A549 (cell line): ENCODE measurements at regions not wholly inside any gene's neighbourhood (a gene's known extent, or its start where the extent isn't known, plus 50 kb on each side); places are given as distances from the start of the nearest gene placed in this dataset.

ENCODE experiments used
- EP300 ChIP-seq, 2 experiments: fragments of >200 bp; sonication (Bioruptor Twin); formaldehyde crosslinking; IDR thresholded peaks; 2 replicates in 1 of 2; 3 replicates in 1 of 2; pipeline ENCODE4 v1.6.1; 2016 to 2017
- GATA3 ChIP-seq: IDR thresholded peaks from 2 replicates; pipeline ENCODE4 v1.6.1; 2012; ENCODE audit warnings: borderline replicate concordance
- HOXB13 ChIP-seq: fragments of 250-450 bp; sonication (Bioruptor Pico); IDR thresholded peaks from 2 replicates; pipeline ENCODE4 v1.5.0; 2020; ENCODE audit warnings: low read depth, mild to moderate bottlenecking, moderate library complexity
- JUN ChIP-seq, 2 experiments: fragments of >200 bp; sonication (Bioruptor Twin); formaldehyde crosslinking; IDR thresholded peaks; 2 replicates in 1 of 2; 3 replicates in 1 of 2; pipeline ENCODE4 v1.6.1; 2016 to 2017
- PHF8 ChIP-seq: fragments of 200-600 bp; sonication (generic); IDR thresholded peaks from 2 replicates; pipeline ENCODE4 v1.6.1; 2016; ENCODE audit warnings: low read depth, mild to moderate bottlenecking, antibody characterized with exemption, moderate library complexity, borderline replicate concordance
- POLR2A ChIP-seq: IDR thresholded peaks from 2 replicates; pipeline ENCODE4 v1.6.1; 2012; ENCODE audit warnings: mild to moderate bottlenecking, low read length
- POLR2AphosphoS2 ChIP-seq: conservative IDR thresholded peaks from 2 replicates; pipeline ENCODE4 v1.6.1; 2012; ENCODE audit warnings: low read length, improper control_type of control experiment, inconsistent platforms
- RAD21 ChIP-seq, 2 experiments: fragments of >200 bp in 1 of 2; sonication (Bioruptor Twin) in 1 of 2; formaldehyde crosslinking in 1 of 2; IDR thresholded peaks in 1 of 2; conservative IDR thresholded peaks in 1 of 2; 2 replicates in 1 of 2; 3 replicates in 1 of 2; pipeline ENCODE4 v1.6.1; 2012 to 2018; ENCODE audit warnings: inconsistent platforms in 1 of 2
- RARB ChIP-seq: fragments of 250-450 bp; sonication (Bioruptor Pico); IDR thresholded peaks from 2 replicates; pipeline ENCODE4 v1.8.0; 2021; ENCODE audit warnings: mild to moderate bottlenecking, moderate library complexity
- TF ChIP-seq, protein P1 (sequence below): fragments of >200 bp; sonication (Bioruptor Twin); formaldehyde crosslinking; IDR thresholded peaks from 3 replicates; pipeline ENCODE4 v1.5.1; 2016
- TF ChIP-seq, protein P2 (sequence below): IDR thresholded peaks from 2 replicates; pipeline ENCODE4 v1.6.1; 2012
- TF ChIP-seq, protein P3 (sequence below): fragments of 200-600 bp; sonication (generic); IDR thresholded peaks from 2 replicates; pipeline ENCODE4 v1.6.1; 2016; ENCODE audit warnings: antibody characterized with exemption, mild to moderate bottlenecking, moderate library complexity

DNA sequence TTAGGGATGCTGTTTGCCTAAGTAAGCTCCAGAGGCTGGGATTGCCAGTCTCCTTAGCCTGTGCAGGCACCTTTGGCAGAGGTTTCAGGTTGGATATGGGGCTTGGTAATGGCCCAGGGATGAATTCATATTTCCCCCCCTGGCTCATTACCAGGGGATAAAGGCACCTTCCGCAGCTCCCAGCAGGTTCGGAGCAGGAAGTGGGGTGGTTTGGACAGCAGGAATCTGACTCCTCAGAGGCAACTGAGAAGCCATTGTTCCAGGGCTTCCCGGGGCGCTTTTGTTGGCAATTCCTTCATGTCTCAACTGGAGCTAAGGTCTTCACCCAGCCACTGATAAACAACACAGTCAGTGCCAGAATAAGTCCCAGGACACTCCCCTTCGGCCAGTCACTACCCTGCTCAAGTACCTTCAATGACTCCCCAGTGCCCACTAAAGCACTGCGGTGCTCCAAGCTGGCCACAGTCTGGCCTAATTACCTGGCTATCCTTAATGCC lies 85.3 kb upstream of the SLC6A6 start:
- TF ChIP-seq RAD21 (conservative IDR thresholded peaks at IDR 0.05 in 1 of 2, IDR thresholded peaks at IDR 0.05 in 1 of 2) = no peak
- TF ChIP-seq, protein P1, sequence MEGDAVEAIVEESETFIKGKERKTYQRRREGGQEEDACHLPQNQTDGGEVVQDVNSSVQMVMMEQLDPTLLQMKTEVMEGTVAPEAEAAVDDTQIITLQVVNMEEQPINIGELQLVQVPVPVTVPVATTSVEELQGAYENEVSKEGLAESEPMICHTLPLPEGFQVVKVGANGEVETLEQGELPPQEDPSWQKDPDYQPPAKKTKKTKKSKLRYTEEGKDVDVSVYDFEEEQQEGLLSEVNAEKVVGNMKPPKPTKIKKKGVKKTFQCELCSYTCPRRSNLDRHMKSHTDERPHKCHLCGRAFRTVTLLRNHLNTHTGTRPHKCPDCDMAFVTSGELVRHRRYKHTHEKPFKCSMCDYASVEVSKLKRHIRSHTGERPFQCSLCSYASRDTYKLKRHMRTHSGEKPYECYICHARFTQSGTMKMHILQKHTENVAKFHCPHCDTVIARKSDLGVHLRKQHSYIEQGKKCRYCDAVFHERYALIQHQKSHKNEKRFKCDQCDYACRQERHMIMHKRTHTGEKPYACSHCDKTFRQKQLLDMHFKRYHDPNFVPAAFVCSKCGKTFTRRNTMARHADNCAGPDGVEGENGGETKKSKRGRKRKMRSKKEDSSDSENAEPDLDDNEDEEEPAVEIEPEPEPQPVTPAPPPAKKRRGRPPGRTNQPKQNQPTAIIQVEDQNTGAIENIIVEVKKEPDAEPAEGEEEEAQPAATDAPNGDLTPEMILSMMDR = no peak
- TF ChIP-seq HOXB13 = no peak
- TF ChIP-seq PHF8 = no peak
- TF ChIP-seq, protein P2, sequence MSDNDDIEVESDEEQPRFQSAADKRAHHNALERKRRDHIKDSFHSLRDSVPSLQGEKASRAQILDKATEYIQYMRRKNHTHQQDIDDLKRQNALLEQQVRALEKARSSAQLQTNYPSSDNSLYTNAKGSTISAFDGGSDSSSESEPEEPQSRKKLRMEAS = no peak
- TF ChIP-seq, protein P3, sequence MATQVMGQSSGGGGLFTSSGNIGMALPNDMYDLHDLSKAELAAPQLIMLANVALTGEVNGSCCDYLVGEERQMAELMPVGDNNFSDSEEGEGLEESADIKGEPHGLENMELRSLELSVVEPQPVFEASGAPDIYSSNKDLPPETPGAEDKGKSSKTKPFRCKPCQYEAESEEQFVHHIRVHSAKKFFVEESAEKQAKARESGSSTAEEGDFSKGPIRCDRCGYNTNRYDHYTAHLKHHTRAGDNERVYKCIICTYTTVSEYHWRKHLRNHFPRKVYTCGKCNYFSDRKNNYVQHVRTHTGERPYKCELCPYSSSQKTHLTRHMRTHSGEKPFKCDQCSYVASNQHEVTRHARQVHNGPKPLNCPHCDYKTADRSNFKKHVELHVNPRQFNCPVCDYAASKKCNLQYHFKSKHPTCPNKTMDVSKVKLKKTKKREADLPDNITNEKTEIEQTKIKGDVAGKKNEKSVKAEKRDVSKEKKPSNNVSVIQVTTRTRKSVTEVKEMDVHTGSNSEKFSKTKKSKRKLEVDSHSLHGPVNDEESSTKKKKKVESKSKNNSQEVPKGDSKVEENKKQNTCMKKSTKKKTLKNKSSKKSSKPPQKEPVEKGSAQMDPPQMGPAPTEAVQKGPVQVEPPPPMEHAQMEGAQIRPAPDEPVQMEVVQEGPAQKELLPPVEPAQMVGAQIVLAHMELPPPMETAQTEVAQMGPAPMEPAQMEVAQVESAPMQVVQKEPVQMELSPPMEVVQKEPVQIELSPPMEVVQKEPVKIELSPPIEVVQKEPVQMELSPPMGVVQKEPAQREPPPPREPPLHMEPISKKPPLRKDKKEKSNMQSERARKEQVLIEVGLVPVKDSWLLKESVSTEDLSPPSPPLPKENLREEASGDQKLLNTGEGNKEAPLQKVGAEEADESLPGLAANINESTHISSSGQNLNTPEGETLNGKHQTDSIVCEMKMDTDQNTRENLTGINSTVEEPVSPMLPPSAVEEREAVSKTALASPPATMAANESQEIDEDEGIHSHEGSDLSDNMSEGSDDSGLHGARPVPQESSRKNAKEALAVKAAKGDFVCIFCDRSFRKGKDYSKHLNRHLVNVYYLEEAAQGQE = no peak
- TF ChIP-seq EP300 (IDR thresholded peaks at IDR 0.05) = no peak
- no peak for TF ChIP-seq POLR2AphosphoS2
- TF ChIP-seq RARB = no peak
- no peak for TF ChIP-seq POLR2A
- TF ChIP-seq JUN (IDR thresholded peaks at IDR 0.05) = no peak
- no peak for TF ChIP-seq GATA3
